PC-3 (cell line): ENCODE measurements at regions not wholly inside any gene's neighbourhood (a gene's known extent, or its start where the extent isn't known, plus 50 kb on each side); places are given as distances from the start of the nearest gene placed in this dataset.

Source experiments
- ATAC-seq: fragments of 200-7000 bp; cut with Tn5 transposase; 2 replicates; pipeline ENCODE4 v1.9.1; 2020; ENCODE audit warnings: mild to moderate bottlenecking, moderate library complexity
- BruUV-seq: library from RNA; stranded (reverse); fragments of 400-500 nt; replicated peaks from 2 replicates; lab custom pipeline; 2021; lab: Mats Ljungman, UMichigan
- CTCF ChIA-PET: fragments of 300-600 bp; sonication (Branson Sonifier 250); formaldehyde crosslinking; loops from one replicate; lab custom pipeline; 2022; ENCODE audit warnings: antibody characterized with exemption; lab: Charles Lee
- POLR2A ChIA-PET: fragments of 300-600 bp; sonication (Branson Sonifier 250); formaldehyde crosslinking; loops from one replicate; lab custom pipeline; 2022; ENCODE audit warnings: antibody characterized with exemption; ENCODE audit not compliant: unreplicated experiment; lab: Charles Lee
- DNase-seq: peaks from one replicate; pipeline ENCODE4 v3.0.0-alpha.2; 2015
- H2AFZ ChIP-seq: fragments of 300-600 bp; sonication (generic); 2 replicates; pipeline ENCODE4 v1.6.0; 2016; ENCODE audit warnings: antibody characterized with exemption, low read length
- H3F3A ChIP-seq: fragments of 300-600 bp; sonication (generic); one replicate; pipeline ENCODE4 v1.6.0; 2017; ENCODE audit warnings: antibody characterized with exemption, low read length, control low read depth, mild to moderate bottlenecking; ENCODE audit not compliant: unreplicated experiment
- H3K27ac ChIP-seq: fragments of 300-600 bp; sonication (generic); 2 replicates; pipeline ENCODE4 v1.5.1; 2016; ENCODE audit warnings: mild to moderate bottlenecking, low read length
- H3K27me3 ChIP-seq: fragments of 300-600 bp; sonication (generic); 2 replicates; pipeline ENCODE4 v1.6.1; 2016; ENCODE audit warnings: low read length, mixed read lengths
- H3K36me3 ChIP-seq: fragments of 300-600 bp; sonication (generic); 2 replicates; pipeline ENCODE4 v1.6.1; 2016; ENCODE audit warnings: low read depth, mixed run types, low read length, mixed read lengths
- H3K4me1 ChIP-seq: fragments of 300-600 bp; sonication (generic); 2 replicates; pipeline ENCODE4 v1.5.1; 2016; ENCODE audit warnings: low read length; ENCODE audit not compliant: insufficient read depth
- H3K4me2 ChIP-seq: fragments of 300-600 bp; sonication (generic); 2 replicates; pipeline ENCODE4 v1.6.0; 2016; ENCODE audit warnings: low read length
- H3K4me3 ChIP-seq: fragments of 300-600 bp; sonication (generic); 2 replicates; pipeline ENCODE4 v1.5.1; 2016; ENCODE audit warnings: mild to moderate bottlenecking, low read length, mixed read lengths
- H3K79me2 ChIP-seq: fragments of 300-600 bp; sonication (generic); 2 replicates; pipeline ENCODE4 v1.6.1; 2017; ENCODE audit warnings: low read length, mixed read lengths
- H3K9ac ChIP-seq: fragments of 300-600 bp; sonication (generic); 2 replicates; pipeline ENCODE4 v1.6.0; 2016; ENCODE audit warnings: mild to moderate bottlenecking, low read length
- H3K9me2 ChIP-seq: fragments of 300-600 bp; sonication (generic); replicated peaks from 2 replicates; pipeline ENCODE4 v1.6.1; 2016; ENCODE audit warnings: mixed run types, low read length, mixed read lengths
- H3K9me3 ChIP-seq: fragments of 300-600 bp; sonication (generic); 2 replicates; pipeline ENCODE4 v1.6.1; 2016; ENCODE audit warnings: low read length, mixed read lengths
- H4K20me1 ChIP-seq: fragments of 300-600 bp; sonication (generic); 2 replicates; pipeline ENCODE4 v1.6.1; 2016; ENCODE audit warnings: low read length, mixed read lengths
- CTCF ChIP-seq: fragments of 300-600 bp; sonication (generic); conservative IDR thresholded peaks from 2 replicates; pipeline ENCODE4 v1.5.1; 2017; ENCODE audit warnings: antibody characterized with exemption, low read depth, mild to moderate bottlenecking, low read length
- EZH2 ChIP-seq: fragments of 300-600 bp; sonication (generic); IDR thresholded peaks from one replicate; pipeline ENCODE4 v1.6.1; 2017; ENCODE audit warnings: antibody characterized with exemption, mild to moderate bottlenecking, low read length; ENCODE audit not compliant: unreplicated experiment
- EZH2phosphoT487 ChIP-seq: fragments of 300-600 bp; sonication (generic); IDR thresholded peaks from 2 replicates; pipeline ENCODE4 v1.6.1; 2018; ENCODE audit warnings: mild to moderate bottlenecking, antibody characterized with exemption, low read length, borderline replicate concordance
- intact Hi-C: fragments of 100-400 bp; cut with micrococcal nuclease; formaldehyde crosslinking; loops from 2 replicates; pipeline ENCODE4 v1.9.0; 2023

GRCh38 chr1:82323144-82323841 lies 522.6 kb downstream of the ADGRL2 start:
- Histone ChIP-seq H3K36me3 (no peaks in the 10 kb centered on the region), H3K9ac (no peak overlapping the region), H3K9me3 (no peaks in the 10 kb centered on the region), H3F3A (no peaks in the 10 kb centered on the region), H2AFZ (no peak overlapping the region), H3K27ac (peak overlapping the region; percentile 41), H3K79me2 (no peaks in the 10 kb centered on the region), H3K27me3 (no peaks in the 10 kb centered on the region), H4K20me1 (no peaks in the 10 kb centered on the region), H3K4me1 (0 out of 2 replicates have a peak, but pooled peaks cover 8% of the 10 kb centered on the region), H3K4me3 (no peak overlapping the region), H3K9me2 (no peaks in the 10 kb centered on the region), H3K4me2 (peak overlapping the region; percentile 16; the same call in 1 of the 2 replicates)
- ChIA-PET POLR2A (no interaction called here), CTCF (no interaction called here)
- no TSS peak for BruUV-seq
- intact Hi-C loops: no loop called here
- ATAC-seq (no peak), DNase-seq (peak; percentile 43)
- TF ChIP-seq EZH2phosphoT487 (no peak), EZH2 (no peak), CTCF (no peak)

- intact Hi-C loops: no loop called here
- no peaks in the 10 kb centered on the region for H3K9me2 ChIP-seq
- no peak overlapping the region for H3K4me3 ChIP-seq
- BruUV-seq: no TSS peak
- H4K20me1 ChIP-seq: no peaks in the 10 kb centered on the region
- no peaks in the 10 kb centered on the region for H3K79me2 ChIP-seq
- POLR2A ChIA-PET: no interaction called here
- H3K9me3 ChIP-seq: no peaks in the 10 kb centered on the region
- H3K9ac ChIP-seq: no peak overlapping the region
- H3K4me1 ChIP-seq: 0 out of 2 replicates have a peak, but pooled peaks cover 8% of the 10 kb centered on the region
- H3K4me2 ChIP-seq: no peak overlapping the region
- no peaks in the 10 kb centered on the region for H3K27me3 ChIP-seq
- no peaks in the 10 kb centered on the region for H3F3A ChIP-seq
- CTCF ChIA-PET: no interaction called here
- H2AFZ ChIP-seq: no peak overlapping the region
- TF ChIP-seq CTCF: no peak
- H3K36me3 ChIP-seq: no peaks in the 10 kb centered on the region
- H3K27ac ChIP-seq: no peak overlapping the region
- ATAC-seq (no peak), DNase-seq (no peak)
Measured at GRCh38 chr1:82321794-82322193, 521.1 kb downstream of the ADGRL2 start.

- intact Hi-C loops: no loop called here
- BruUV-seq: no TSS peak
Measured at GRCh38 chr1:82319546-82319945, 518.8 kb downstream of the ADGRL2 start.

More at GRCh38 chr1:82319546-82319945, 518.8 kb downstream of the ADGRL2 start:
- Histone ChIP-seq H3K27ac (no peak overlapping the region), H3K36me3 (no peaks in the 10 kb centered on the region), H3K79me2 (no peaks in the 10 kb centered on the region), H3K27me3 (no peaks in the 10 kb centered on the region), H3K9me2 (no peaks in the 10 kb centered on the region), H4K20me1 (no peaks in the 10 kb centered on the region), H3K9ac (no peak overlapping the region), H3F3A (no peaks in the 10 kb centered on the region), H3K4me1 (0 out of 2 replicates have a peak, but pooled peaks cover 8% of the 10 kb centered on the region), H3K4me3 (no peak overlapping the region), H2AFZ (no peak overlapping the region), H3K9me3 (no peaks in the 10 kb centered on the region), H3K4me2 (no peak overlapping the region)
- TF ChIP-seq EZH2phosphoT487: no peak
- no peak for TF ChIP-seq EZH2
- no peak for TF ChIP-seq CTCF
- CTCF ChIA-PET: no interaction called here
- POLR2A ChIA-PET: no interaction called here
- no peak for DNase-seq
- no peak for ATAC-seq
